HG02763 (cell line): ENCODE measurements at regions not wholly inside any gene's neighbourhood (a gene's known extent, or its start where the extent isn't known, plus 50 kb on each side); places are given as distances from the start of the nearest gene placed in this dataset.

Experiments
- ATAC-seq: cut with Tn5 transposase; IDR thresholded peaks from one replicate; pipeline ENCODE4 v1.9.1; 2021; ENCODE audit warnings: mild to moderate bottlenecking, moderate library complexity; ENCODE audit not compliant: unreplicated experiment

GRCh38 chr17:77426676-77427386 lies 286.1 kb downstream of the SEC14L1 start:
- ATAC-seq, result no peak

DNA sequence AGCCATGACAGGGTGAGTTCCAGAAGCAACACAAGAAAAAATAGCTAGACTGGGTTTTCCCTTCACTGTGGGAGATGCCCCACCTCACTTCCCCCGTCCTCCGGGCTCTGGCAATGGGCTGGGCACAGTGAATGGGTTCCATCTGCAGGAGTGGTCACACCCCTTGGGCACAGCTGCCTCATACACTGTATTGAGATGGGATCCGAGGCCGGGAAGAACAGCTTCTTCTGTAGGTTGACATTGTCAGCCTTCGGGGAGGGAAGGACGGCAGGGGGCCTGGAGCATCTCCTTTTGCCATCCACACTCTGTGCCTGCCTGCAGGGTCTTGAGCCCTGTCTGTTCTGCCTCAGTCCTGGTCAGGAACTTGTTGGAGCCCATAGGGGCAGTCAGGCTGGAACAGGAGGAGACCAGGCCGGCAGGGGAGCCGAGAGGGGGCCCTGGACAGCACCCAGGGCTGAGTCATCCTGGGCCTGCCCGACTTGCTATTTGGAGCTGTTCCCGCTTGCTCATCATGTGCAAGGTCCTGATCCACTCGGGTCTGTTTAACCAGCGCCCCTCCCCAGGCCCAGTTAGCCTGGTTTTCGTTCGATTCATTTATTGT lies 286.7 kb downstream of the SEC14L1 start:
- ATAC-seq, result no peak

GRCh38 chr17:77428020-77428748 lies 287.4 kb downstream of the SEC14L1 start:
- ATAC-seq, result no peak

DNA sequence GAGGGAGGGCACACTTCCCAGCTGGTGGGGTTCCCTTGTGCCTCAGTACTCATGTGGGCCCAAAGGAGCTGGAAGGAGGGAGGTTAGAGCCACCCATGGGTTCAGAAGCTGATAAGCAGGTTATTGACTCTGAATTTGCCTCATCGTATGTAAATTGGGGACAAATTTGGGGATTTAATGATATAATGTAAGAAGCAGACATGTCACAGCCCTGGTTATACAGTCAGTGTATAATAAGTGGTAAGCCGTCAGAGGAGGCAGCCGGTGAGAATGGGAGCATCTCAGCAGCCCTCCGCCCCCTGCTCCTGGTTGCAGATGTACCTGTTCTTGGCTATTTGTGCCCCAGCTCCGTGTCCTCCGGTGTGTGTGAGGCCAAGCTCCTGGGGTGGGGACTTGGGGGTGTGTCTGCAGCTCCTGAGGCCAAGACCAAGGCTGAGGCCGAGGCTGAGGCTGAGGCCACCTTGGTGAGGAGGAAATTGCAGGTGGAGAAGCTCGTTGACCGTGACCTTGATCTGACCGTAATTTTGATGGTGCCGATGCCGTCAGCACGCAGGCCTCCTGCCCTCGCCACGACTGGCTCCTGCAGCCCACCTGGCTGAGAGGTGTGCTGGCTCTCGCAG lies 288.1 kb downstream of the SEC14L1 start:
- ATAC-seq, result no peak

DNA sequence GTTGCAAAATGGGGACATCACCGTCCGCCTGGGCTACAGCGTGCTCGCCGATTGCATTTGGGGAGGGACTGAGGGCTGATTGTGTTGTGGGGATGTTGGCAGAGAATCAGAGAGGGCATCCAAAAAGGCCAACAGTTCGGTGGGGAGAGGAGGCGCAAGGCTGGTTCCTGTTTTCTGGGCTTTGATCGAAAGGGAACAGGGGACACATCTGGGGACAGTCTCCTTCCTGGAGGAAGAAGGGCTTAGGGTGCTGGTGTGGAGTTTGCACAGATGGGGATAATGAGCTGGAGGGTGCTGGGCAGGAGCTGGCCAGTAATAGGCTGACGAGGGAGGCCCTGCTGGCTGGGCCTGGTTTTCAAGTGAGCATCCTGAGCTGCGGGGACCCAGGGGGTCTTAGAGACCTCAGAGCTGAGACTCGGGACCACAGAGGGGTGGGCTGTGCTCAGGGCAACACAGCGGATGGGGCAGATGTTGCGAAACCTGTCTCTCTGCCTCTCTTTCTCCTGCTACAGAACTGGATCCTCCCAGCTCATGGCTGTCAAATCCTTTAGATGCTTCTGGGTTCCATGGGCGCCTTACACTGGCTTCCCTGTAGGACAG lies 288.7 kb downstream of the SEC14L1 start:
- no peak for ATAC-seq

- no peak for ATAC-seq
Observed at GRCh38 chr17:77429969-77430752, 289.4 kb downstream of the SEC14L1 start.

GRCh38 chr17:77432034-77432661 lies 291.4 kb downstream of the SEC14L1 start:
- no peak for ATAC-seq

- no peak for ATAC-seq
Observed at GRCh38 chr17:77432742-77433141, 292.0 kb downstream of the SEC14L1 start.

DNA sequence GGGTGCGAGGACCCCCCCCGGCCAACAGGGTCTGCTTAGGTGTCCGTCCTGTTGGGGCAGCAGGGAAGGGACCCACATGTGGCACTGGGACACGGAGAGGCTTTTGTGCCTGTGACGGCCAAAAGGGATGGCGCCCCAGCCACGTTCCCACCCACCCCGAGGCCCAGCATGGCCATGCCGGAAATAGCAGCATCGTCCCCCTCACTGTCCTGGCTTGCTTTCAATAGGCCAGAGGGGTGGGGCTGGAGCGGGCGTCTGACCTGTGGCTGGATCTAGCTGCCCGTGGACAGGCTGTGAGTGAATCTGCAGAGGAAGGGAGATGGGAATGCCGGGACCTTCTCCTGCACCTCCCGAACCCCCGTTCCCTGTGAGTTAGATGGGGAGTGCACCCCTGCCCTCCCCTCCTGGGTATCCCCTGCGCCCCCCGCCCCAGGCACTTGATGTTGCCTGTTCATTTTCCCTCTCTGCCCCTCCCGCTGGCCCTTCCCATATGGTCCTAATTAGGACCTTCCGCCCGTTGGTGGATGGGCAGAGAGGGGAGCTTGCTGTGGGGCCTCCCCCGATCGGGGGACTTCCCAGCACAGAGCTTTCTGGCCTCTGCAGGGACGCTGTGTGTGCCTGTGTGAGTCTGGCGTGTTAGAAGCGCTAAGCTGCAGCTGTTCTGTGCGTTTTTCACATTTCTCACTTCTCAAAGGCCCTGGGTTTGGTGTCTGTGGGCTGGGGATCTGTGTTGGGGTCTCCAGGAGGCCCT lies 292.8 kb downstream of the SEC14L1 start:
- no peak for ATAC-seq

- ATAC-seq, result no peak
Observed at GRCh38 chr17:77434136-77435114, 293.7 kb downstream of the SEC14L1 start.

GRCh38 chr17:77435272-77436057 lies 294.7 kb downstream of the SEC14L1 start:
- no peak for ATAC-seq

DNA sequence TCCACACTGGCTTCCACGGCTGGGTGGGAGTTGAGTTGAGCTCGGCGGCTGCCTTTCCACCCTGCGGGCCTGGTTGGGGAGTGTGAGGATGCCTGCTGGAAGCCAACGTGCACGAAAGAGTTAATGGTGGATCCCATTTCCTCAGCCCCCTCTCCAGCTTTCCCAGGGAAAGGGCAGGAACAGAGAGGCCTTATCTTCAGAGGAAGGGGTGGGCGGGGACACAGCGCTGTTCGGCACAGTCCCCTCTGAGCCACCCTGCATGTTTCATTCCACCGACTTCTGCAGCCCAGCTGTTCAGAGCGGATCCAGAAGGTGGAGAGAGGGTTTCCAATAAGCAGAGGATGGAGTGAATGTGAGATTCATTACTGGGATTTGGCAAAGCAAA lies 295.3 kb downstream of the SEC14L1 start:
- no peak for ATAC-seq

- no peak for ATAC-seq
Observed at GRCh38 chr17:77436481-77436880, 295.7 kb downstream of the SEC14L1 start.

DNA sequence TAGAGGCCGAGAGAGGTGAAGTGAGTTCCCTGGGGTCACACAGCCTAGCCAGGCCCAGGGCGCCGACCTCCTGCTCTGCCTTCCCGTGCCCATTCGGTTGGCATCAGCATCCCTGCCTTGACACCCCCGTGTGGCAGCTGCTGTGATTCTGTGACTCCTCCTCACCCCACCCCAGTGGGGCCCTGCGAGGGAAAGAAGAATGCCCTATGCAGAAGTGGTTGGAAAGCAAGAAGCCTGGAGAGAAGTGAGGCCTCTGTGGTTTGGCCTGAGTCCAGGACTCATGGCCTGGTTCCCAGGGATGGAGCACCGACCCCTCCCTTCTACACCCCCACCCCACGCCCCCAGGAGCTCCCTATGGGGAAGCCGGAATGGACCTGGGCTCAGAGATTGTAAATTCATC lies 296.2 kb downstream of the SEC14L1 start:
- no peak for ATAC-seq

DNA sequence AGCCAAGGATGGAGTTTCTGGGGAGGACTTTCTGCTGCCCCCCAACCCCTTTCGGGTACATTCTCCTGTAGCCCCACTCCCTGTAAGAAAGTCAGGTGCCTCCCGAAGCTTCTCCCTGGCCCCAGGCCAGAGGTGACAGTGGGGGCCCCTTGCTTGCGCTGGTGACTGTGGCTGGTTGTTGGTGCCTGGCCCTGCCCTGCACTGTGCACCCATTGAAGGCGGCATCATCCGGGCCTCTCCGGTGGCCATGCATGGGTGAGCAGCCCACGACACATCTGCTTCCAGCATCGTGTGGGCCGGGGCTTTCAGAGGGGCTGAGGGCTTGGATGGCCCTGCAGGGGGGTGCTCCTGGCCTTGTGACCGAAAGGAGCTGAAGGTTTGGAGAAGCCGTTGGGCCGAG lies 297.0 kb downstream of the SEC14L1 start:
- no peak for ATAC-seq

DNA sequence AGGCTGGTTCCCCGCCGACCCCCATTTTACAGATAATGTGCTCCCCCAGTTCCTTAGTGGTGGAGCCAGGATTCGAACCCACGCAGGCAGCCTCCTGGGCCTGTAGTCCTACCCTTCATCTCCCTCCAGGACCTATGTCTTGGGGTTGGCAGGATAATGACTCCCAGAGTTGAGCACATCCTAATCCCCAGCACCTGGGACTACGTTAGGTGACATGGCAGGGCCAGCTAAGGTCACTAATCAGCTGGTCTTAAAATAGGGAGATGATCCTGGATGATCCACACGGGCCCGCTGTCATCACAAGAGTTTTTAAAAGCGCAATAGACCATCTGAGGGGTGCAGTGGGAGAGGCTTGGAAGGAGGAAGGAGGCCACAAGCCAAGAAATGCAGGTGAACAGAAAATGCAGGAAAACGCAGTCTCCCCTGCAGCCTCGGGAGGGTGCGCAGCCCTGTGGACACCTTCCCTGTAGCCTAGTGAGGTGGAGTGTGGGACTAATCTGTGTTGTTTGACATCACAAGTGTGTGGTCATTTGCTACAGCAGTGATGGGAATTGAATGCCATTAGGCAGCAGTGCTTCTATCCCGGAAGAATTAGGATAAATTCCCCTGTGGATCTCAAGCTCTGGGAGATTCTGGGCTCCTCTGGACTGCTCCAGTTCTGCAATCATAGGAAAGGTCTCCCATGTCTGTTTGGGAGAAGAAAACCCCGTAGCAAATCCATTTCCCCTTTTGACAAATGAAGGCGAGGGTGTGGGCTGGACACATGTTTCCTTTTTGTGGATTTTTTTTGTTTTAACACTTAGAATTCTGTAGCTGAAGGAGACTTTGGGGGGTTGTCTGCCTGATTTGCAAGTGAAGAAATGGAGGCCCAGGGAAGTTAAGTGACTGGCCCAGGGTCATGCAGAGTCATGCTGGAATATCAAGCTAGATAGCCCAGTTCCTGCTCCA lies 297.7 kb downstream of the SEC14L1 start:
- ATAC-seq, result no peak
